OCI-LY3 (cell line): ENCODE measurements at regions not wholly inside any gene's neighbourhood (a gene's known extent, or its start where the extent isn't known, plus 50 kb on each side); places are given as distances from the start of the nearest gene placed in this dataset.

Experiments used
- H2AFZ ChIP-seq: fragments of 200-600, 300-600 bp; shearing (Covaris generic); 2 replicates; pipeline ENCODE4 v1.6.0; 2014; ENCODE audit warnings: antibody characterized with exemption, low read depth, low read length
- H3K27ac ChIP-seq: fragments of 200-600, 300-600 bp; sonication (generic); 2 replicates; pipeline ENCODE4 v1.5.1; 2014; ENCODE audit warnings: mild to moderate bottlenecking, low read length, moderate library complexity, mixed read lengths
- H3K27me3 ChIP-seq: fragments of 200-600, 300-600 bp; sonication (generic); 2 replicates; pipeline ENCODE4 v1.6.1; 2014; ENCODE audit warnings: low read depth, low read length, mixed read lengths
- H3K36me3 ChIP-seq: fragments of 200-600, 300-600 bp; sonication (generic); replicated peaks from 2 replicates; pipeline ENCODE3; 2014; ENCODE audit warnings: low read depth, low read length, mixed read lengths
- H3K4me1 ChIP-seq: fragments of 300-600, 200-600 bp; sonication (generic); 2 replicates; pipeline ENCODE4 v1.6.1; 2014; ENCODE audit warnings: low read length, mixed read lengths
- H3K4me2 ChIP-seq: fragments of 200-600, 300-600 bp; sonication (generic); 2 replicates; pipeline ENCODE4 v1.6.1; 2014; ENCODE audit warnings: low read length, mixed read lengths
- H3K4me3 ChIP-seq: fragments of 300-600, 200-600 bp; sonication (generic); 2 replicates; pipeline ENCODE4 v1.5.1; 2014; ENCODE audit warnings: antibody characterized with exemption, mild to moderate bottlenecking, low read length, moderate library complexity
- H3K79me2 ChIP-seq: fragments of 300-600, 200-600 bp; shearing (Covaris generic); 2 replicates; pipeline ENCODE4 v1.6.1; 2014; ENCODE audit warnings: mild to moderate bottlenecking, low read length, mixed read lengths
- H3K9ac ChIP-seq: fragments of 300-600, 200-600 bp; shearing (Covaris generic); 2 replicates; pipeline ENCODE4 v1.6.0; 2014; ENCODE audit warnings: mild to moderate bottlenecking, low read length, moderate library complexity
- H3K9me3 ChIP-seq: fragments of 200-600, 300-600 bp; shearing (Covaris generic); 2 replicates; pipeline ENCODE4 v1.6.1; 2014; ENCODE audit warnings: low read length, mixed read lengths; ENCODE audit not compliant: insufficient read depth
- H4K20me1 ChIP-seq: fragments of 200-600, 300-600 bp; sonication (generic); 2 replicates; pipeline ENCODE4 v1.6.1; 2016; ENCODE audit warnings: low read length, mixed read lengths; ENCODE audit not compliant: insufficient read depth
- CTCF ChIP-seq: fragments of 200-600, 300-600 bp; sonication (generic); IDR thresholded peaks from 2 replicates; pipeline ENCODE4 v1.5.1; 2014; ENCODE audit warnings: antibody characterized with exemption, low read length, low read depth
- EZH2phosphoT487 ChIP-seq: fragments of 200-600 bp; shearing (Covaris generic); IDR thresholded peaks from 2 replicates; pipeline ENCODE4 v1.6.1; 2018; ENCODE audit warnings: antibody characterized with exemption, mixed run types, low read depth

GRCh38 chr16:59651662-59652061 is 917.5 kb upstream of the GOT2 start:
- no peak overlapping the region for H3K4me2 ChIP-seq
- H2AFZ ChIP-seq: no peak overlapping the region
- H3K9me3 ChIP-seq: peaks cover 12% of the 10 kb centered on the region; the same call in 1 of the 2 replicates
- H4K20me1 ChIP-seq: no peaks in the 10 kb centered on the region
- H3K27me3 ChIP-seq: no peaks in the 10 kb centered on the region
- H3K9ac ChIP-seq: no peak overlapping the region
- no peaks in the 10 kb centered on the region for H3K36me3 ChIP-seq
- H3K4me1 ChIP-seq: no peaks in the 10 kb centered on the region
- H3K4me3 ChIP-seq: no peak overlapping the region
- no peak overlapping the region for H3K27ac ChIP-seq
- no peak for TF ChIP-seq CTCF
- no peak for TF ChIP-seq EZH2phosphoT487
- H3K79me2 ChIP-seq: no peaks in the 10 kb centered on the region

GRCh38 chr16:59645194-59645593 is 911.1 kb upstream of the GOT2 start:
- Histone ChIP-seq H3K79me2 (no peaks in the 10 kb centered on the region), H3K4me2 (no peak overlapping the region), H3K4me1 (peaks cover 4% of the 10 kb centered on the region; the same call in 1 of the 2 replicates), H3K27ac (no peak overlapping the region), H3K4me3 (no peak overlapping the region), H2AFZ (no peak overlapping the region), H3K9me3 (peaks cover 22% of the 10 kb centered on the region), H3K27me3 (no peaks in the 10 kb centered on the region), H3K36me3 (peaks cover 4% of the 10 kb centered on the region), H4K20me1 (no peaks in the 10 kb centered on the region), H3K9ac (no peak overlapping the region)
- TF ChIP-seq EZH2phosphoT487 (no peak), CTCF (no peak)

GRCh38 chr16:59635674-59636073 is 901.6 kb upstream of the GOT2 start:
- Histone ChIP-seq H3K4me3 (no peak overlapping the region), H3K9ac (no peak overlapping the region), H2AFZ (no peak overlapping the region), H3K4me1 (no peaks in the 10 kb centered on the region), H3K4me2 (no peak overlapping the region), H3K27me3 (no peaks in the 10 kb centered on the region), H3K79me2 (no peaks in the 10 kb centered on the region), H3K9me3 (0 out of 2 replicates have a peak, but pooled peaks cover 5% of the 10 kb centered on the region), H3K36me3 (no peaks in the 10 kb centered on the region), H4K20me1 (no peaks in the 10 kb centered on the region), H3K27ac (no peak overlapping the region)
- TF ChIP-seq EZH2phosphoT487: no peak
- no peak for TF ChIP-seq CTCF

- H3K27ac ChIP-seq: no peak overlapping the region
- no peak for TF ChIP-seq EZH2phosphoT487
- TF ChIP-seq CTCF: no peak
- H3K4me3 ChIP-seq: no peak overlapping the region
- H3K27me3 ChIP-seq: no peaks in the 10 kb centered on the region
- H4K20me1 ChIP-seq: no peaks in the 10 kb centered on the region
- no peak overlapping the region for H3K4me2 ChIP-seq
- H3K36me3 ChIP-seq: no peaks in the 10 kb centered on the region
- H3K9me3 ChIP-seq: 0 out of 2 replicates have a peak, but pooled peaks cover 5% of the 10 kb centered on the region
- H3K79me2 ChIP-seq: no peaks in the 10 kb centered on the region
- no peaks in the 10 kb centered on the region for H3K4me1 ChIP-seq
- no peak overlapping the region for H2AFZ ChIP-seq
- no peak overlapping the region for H3K9ac ChIP-seq
These were observed 900.8 kb upstream of the GOT2 start for GRCh38 chr16:59634951-59635350.
